ENCODE measurements at regions not wholly inside any gene's neighbourhood (a gene's known extent, or its start where the extent isn't known, plus 50 kb on each side); places are given as distances from the start of the nearest gene placed in this dataset.

DNA sequence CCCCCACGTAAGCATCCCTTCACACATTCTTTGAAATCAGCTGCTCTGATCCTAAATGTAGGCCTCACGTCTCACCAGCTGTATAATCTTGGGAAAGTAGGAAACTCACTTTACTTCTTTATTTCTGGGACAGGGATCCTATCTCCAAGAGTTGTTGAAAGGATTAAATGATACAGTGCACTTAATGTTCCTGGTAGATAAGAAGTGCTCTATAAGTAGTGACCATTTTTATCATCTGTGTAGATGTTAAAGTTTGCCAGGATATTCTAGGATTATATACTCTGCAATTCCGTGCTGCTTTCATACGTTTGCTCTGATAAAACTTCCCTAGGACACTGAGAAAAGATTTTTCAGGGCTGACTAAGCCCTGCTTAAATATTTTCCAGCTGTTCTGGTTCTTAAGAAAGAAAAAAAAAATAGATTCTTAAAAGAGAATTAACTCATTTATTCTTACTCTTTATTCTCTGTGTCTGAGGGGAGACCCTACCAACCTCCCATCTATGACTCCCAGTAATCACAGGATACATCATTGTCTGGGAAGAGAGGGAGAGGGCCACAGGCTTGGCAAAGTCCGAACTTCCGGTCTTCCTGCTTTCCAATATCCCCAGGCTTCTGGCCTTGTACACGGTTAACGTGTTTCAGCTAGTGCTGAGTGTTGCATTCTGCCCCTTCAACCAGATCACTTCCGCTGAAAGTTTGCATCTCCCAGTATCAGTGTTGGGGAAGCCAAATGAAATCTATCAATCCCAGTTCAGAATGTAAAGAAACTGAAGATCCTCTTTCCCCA, 269.2 kb downstream of the TRIML1 start:
- no peaks in the 10 kb centered on the region for H3K27me3 ChIP-seq (ENCODE audit: control insufficient read depth in 2 of 2, insufficient read depth in 2 of 2, low read length in 2 of 2)
- H3K27ac Mint-ChIP-seq, result no peak overlapping the region
- ChIA-PET CTCF (no interaction called here), POLR2A (no interaction called here)
- no peaks in the 10 kb centered on the region for H3K36me3 ChIP-seq (ENCODE audit: control insufficient read depth in 2 of 3, insufficient read depth in 3 of 3, low read length in 3 of 3)
- H3K27me3 Mint-ChIP-seq, result no peaks in the 10 kb centered on the region
- peaks cover 0 to 27% (median 10%) of the 10 kb centered on the region in 11 donors for H3K9me3 Mint-ChIP-seq
- intact Hi-C loops (cut with micrococcal nuclease), result no loop called here
- peaks cover 0 to 3% (median 0%) of the 10 kb centered on the region in 3 experiments for H3K9me3 ChIP-seq (ENCODE audit: control insufficient read depth in 2 of 3, low read length in 3 of 3)
- H3K4me1 ChIP-seq (ENCODE audit: control insufficient read depth in 2 of 2, insufficient read depth in 2 of 2, low read length in 2 of 2), result no peaks in the 10 kb centered on the region
- ATAC-seq (no peak), DNase-seq (no peak)
- H3K36me3 Mint-ChIP-seq, result peaks cover 0 to 3% (median 0%) of the 10 kb centered on the region in 5 donors
- H3K4me3 ChIP-seq (ENCODE audit: low read length), result no peak overlapping the region
- no peak overlapping the region for H3K27ac ChIP-seq (ENCODE audit: low read depth, low read length)
- no peak overlapping the region for H3K4me3 Mint-ChIP-seq
- H3K4me1 Mint-ChIP-seq, result no peaks in the 10 kb centered on the region

DNA sequence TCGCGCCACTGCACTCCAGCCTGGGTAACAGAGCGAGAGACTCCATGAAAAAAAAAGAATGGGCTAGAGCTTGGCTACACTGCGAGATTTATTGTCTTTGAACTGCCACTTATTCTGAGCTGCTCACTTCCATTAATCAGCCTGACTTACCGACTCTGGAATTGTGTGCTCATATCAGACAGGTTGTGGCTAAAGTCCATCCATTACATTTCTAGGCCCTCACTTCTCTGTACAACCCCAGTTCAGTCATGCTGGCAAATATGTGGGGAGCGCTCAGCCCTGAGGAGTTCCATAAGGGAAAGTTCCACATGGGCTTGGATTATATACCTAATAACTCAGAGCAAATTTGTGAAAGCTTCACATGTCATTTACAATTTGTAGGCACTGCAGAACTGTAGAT, 270.6 kb downstream of the TRIML1 start:
- Histone ChIP-seq H3K36me3 (ENCODE audit: control insufficient read depth in 2 of 3, insufficient read depth in 3 of 3, low read length in 3 of 3) (no peaks in the 10 kb centered on the region), H3K9me3 (ENCODE audit: control insufficient read depth in 2 of 3, low read length in 3 of 3) (peaks cover 0 to 3% (median 3%) of the 10 kb centered on the region in 3 experiments), H3K4me3 (ENCODE audit: low read length) (no peak overlapping the region), H3K4me1 (ENCODE audit: control insufficient read depth in 2 of 2, insufficient read depth in 2 of 2, low read length in 2 of 2) (no peaks in the 10 kb centered on the region), H3K27ac (ENCODE audit: low read depth, low read length) (no peak overlapping the region), H3K27me3 (ENCODE audit: control insufficient read depth in 2 of 2, insufficient read depth in 2 of 2, low read length in 2 of 2) (no peaks in the 10 kb centered on the region)
- ChIA-PET POLR2A (no interaction called here), CTCF (no interaction called here)
- ATAC-seq (no peak), DNase-seq (no peak)
- no peak overlapping the region for H3K27ac Mint-ChIP-seq
- H3K36me3 Mint-ChIP-seq, result peaks cover 0 to 3% (median 0%) of the 10 kb centered on the region in 5 donors
- no peak overlapping the region for H3K4me3 Mint-ChIP-seq
- H3K9me3 Mint-ChIP-seq, result peaks cover 0 to 30% (median 7%) of the 10 kb centered on the region in 11 donors
- H3K4me1 Mint-ChIP-seq, result no peaks in the 10 kb centered on the region
- H3K27me3 Mint-ChIP-seq, result no peaks in the 10 kb centered on the region
- intact Hi-C loops (cut with micrococcal nuclease), result no loop called here

DNA sequence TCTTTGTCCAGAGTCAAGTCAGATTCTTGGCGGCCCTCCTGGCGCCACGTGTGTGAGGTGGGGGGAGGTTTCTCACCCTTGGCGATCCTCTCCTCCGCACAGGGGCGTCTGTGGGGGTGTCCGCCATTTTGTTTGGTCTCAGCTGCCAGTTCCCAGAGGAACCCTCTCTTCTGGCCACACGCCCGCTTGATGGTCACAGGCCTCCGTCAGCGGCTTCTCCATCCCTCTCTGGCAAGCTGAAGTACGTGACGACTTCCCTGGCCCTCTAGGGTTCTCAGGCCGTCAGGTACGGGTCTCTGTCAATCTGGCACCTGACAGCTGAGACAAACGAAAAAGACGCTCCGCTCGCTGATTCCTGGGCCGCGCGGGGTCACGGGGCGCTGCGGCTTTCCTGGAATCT, 272.6 kb downstream of the TRIML1 start:
- Mint-ChIP-seq H3K4me1 (no peaks in the 10 kb centered on the region), H3K4me3 (no peak overlapping the region), H3K36me3 (peaks cover 0 to 3% (median 0%) of the 10 kb centered on the region in 5 donors), H3K9me3 (peaks cover 3 to 32% (median 9%) of the 10 kb centered on the region in 11 donors), H3K27ac (no peak overlapping the region), H3K27me3 (peaks cover 0 to 4% (median 0%) of the 10 kb centered on the region in 5 donors)
- ATAC-seq (no peak), DNase-seq (no peak)
- no peak overlapping the region for H3K27ac ChIP-seq (ENCODE audit: low read depth, low read length)
- H3K9me3 ChIP-seq (ENCODE audit: control insufficient read depth in 2 of 3, low read length in 3 of 3), result peaks cover 0 to 3% (median 3%) of the 10 kb centered on the region in 3 experiments
- ChIA-PET CTCF (no interaction called here), POLR2A (no interaction called here)
- no peaks in the 10 kb centered on the region for H3K27me3 ChIP-seq (ENCODE audit: control insufficient read depth in 2 of 2, insufficient read depth in 2 of 2, low read length in 2 of 2)
- intact Hi-C loops (cut with micrococcal nuclease), result no loop called here
- H3K4me1 ChIP-seq (ENCODE audit: control insufficient read depth in 2 of 2, insufficient read depth in 2 of 2, low read length in 2 of 2), result no peaks in the 10 kb centered on the region
- no peaks in the 10 kb centered on the region for H3K36me3 ChIP-seq (ENCODE audit: control insufficient read depth in 2 of 3, insufficient read depth in 3 of 3, low read length in 3 of 3)
- no peak overlapping the region for H3K4me3 ChIP-seq (ENCODE audit: low read length)

DNA sequence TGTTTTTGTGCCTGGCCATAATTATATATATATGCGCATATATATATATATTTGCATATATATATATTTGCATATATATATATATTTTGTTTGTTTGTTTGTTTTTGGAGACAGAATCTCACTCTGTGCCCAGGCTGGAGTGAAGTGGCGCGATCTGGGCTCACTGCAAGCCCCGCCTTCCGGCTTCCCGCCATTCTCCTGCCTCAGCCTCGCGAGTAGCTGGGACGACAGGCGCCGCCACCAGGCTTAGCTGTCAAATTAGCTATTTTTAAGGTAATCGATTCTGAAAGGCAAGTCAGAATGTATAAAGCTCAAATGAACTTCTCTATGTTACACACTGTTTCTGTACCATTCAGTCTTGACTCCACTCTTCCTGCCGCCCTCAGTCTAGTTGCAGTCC, 273.3 kb downstream of the TRIML1 start:
- H3K36me3 Mint-ChIP-seq, result peaks cover 0 to 3% (median 0%) of the 10 kb centered on the region in 5 donors
- CTCF ChIA-PET, result no interaction called here
- Histone ChIP-seq H3K27me3 (ENCODE audit: control insufficient read depth in 2 of 2, insufficient read depth in 2 of 2, low read length in 2 of 2) (no peaks in the 10 kb centered on the region), H3K4me3 (ENCODE audit: low read length) (no peak overlapping the region), H3K4me1 (ENCODE audit: control insufficient read depth in 2 of 2, insufficient read depth in 2 of 2, low read length in 2 of 2) (no peaks in the 10 kb centered on the region), H3K36me3 (ENCODE audit: control insufficient read depth in 2 of 3, insufficient read depth in 3 of 3, low read length in 3 of 3) (no peaks in the 10 kb centered on the region), H3K9me3 (ENCODE audit: control insufficient read depth in 2 of 3, low read length in 3 of 3) (peaks cover 0 to 3% (median 3%) of the 10 kb centered on the region in 3 experiments), H3K27ac (ENCODE audit: low read depth, low read length) (no peak overlapping the region)
- H3K4me3 Mint-ChIP-seq, result no peak overlapping the region
- H3K27me3 Mint-ChIP-seq, result peaks cover 0 to 4% (median 0%) of the 10 kb centered on the region in 5 donors
- ATAC-seq, result no peak
- no peak for DNase-seq
- H3K4me1 Mint-ChIP-seq, result no peaks in the 10 kb centered on the region
- H3K9me3 Mint-ChIP-seq, result peaks cover 4 to 32% (median 9%) of the 10 kb centered on the region in 11 donors
- POLR2A ChIA-PET, result no interaction called here
- intact Hi-C loops (cut with micrococcal nuclease), result no loop called here
- H3K27ac Mint-ChIP-seq, result no peak overlapping the region

DNA sequence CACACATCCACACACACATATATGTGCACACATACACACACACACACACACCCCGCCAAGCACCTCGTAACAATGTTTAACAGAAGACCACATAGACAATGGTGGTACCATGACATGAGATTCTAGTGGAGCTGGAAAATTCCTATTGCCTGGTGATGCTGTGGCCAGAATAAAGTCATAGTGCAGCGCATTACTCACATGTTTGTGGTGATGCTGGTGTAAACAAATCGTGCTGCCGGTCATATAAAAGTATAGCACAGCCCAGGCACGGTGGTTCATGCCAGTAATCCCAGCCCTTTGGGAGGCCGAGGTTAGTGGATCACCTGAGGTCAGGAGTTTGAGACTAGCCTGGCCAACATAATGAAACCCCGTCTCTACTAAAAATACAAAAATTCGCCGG, 275.2 kb downstream of the TRIML1 start:
- Histone ChIP-seq H3K27ac (ENCODE audit: low read depth, low read length) (no peak overlapping the region), H3K4me3 (ENCODE audit: low read length) (no peak overlapping the region), H3K27me3 (ENCODE audit: control insufficient read depth in 2 of 2, insufficient read depth in 2 of 2, low read length in 2 of 2) (no peaks in the 10 kb centered on the region), H3K9me3 (ENCODE audit: control insufficient read depth in 2 of 3, low read length in 3 of 3) (peaks cover 0 to 3% (median 3%) of the 10 kb centered on the region in 3 experiments), H3K36me3 (ENCODE audit: control insufficient read depth in 2 of 3, insufficient read depth in 3 of 3, low read length in 3 of 3) (no peaks in the 10 kb centered on the region), H3K4me1 (ENCODE audit: control insufficient read depth in 2 of 2, insufficient read depth in 2 of 2, low read length in 2 of 2) (no peaks in the 10 kb centered on the region)
- Mint-ChIP-seq H3K36me3 (no peaks in the 10 kb centered on the region), H3K27me3 (peaks cover 0 to 4% (median 0%) of the 10 kb centered on the region in 5 donors), H3K4me3 (no peak overlapping the region), H3K9me3 (peaks cover 4 to 24% (median 9%) of the 10 kb centered on the region in 11 donors), H3K4me1 (no peaks in the 10 kb centered on the region), H3K27ac (no peak overlapping the region)
- CTCF ChIA-PET, result no interaction called here
- intact Hi-C loops (cut with micrococcal nuclease), result no loop called here
- no peak for DNase-seq
- ATAC-seq, result no peak
- POLR2A ChIA-PET, result no interaction called here

DNA sequence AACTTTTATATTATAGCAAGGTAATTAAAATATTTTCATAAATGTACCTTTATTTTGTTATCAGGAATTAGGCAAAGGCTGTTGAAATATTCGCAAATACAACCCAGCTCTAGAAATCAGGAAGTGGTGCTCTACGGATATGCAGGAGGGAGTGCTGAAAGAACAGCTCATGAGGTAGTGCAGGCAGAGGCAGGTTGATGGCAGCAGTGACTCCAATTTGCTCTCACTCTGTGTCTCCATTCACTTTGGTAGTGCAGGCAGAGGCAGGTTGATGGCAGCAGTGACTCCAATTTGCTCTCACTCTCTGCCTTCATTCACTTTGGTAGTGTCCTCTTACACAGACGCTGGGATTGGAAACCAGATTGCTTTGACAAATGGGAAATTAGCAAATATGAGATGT, 277.9 kb downstream of the TRIML1 start:
- POLR2A ChIA-PET, result no interaction called here
- CTCF ChIA-PET, result no interaction called here
- no peaks in the 10 kb centered on the region for H3K36me3 Mint-ChIP-seq
- Histone ChIP-seq H3K27me3 (ENCODE audit: control insufficient read depth in 2 of 2, insufficient read depth in 2 of 2, low read length in 2 of 2) (no peaks in the 10 kb centered on the region), H3K27ac (ENCODE audit: low read depth, low read length) (no peak overlapping the region), H3K4me1 (ENCODE audit: control insufficient read depth in 2 of 2, insufficient read depth in 2 of 2, low read length in 2 of 2) (no peaks in the 10 kb centered on the region), H3K36me3 (ENCODE audit: control insufficient read depth in 2 of 3, insufficient read depth in 3 of 3, low read length in 3 of 3) (no peaks in the 10 kb centered on the region), H3K4me3 (ENCODE audit: low read length) (no peak overlapping the region), H3K9me3 (ENCODE audit: control insufficient read depth in 2 of 3, low read length in 3 of 3) (peaks cover 0 to 3% (median 0%) of the 10 kb centered on the region in 3 experiments)
- peaks cover 4 to 20% (median 8%) of the 10 kb centered on the region in 11 donors for H3K9me3 Mint-ChIP-seq
- ATAC-seq (no peak), DNase-seq (no peak)
- H3K27me3 Mint-ChIP-seq, result peaks cover 0 to 4% (median 0%) of the 10 kb centered on the region in 5 donors
- H3K4me1 Mint-ChIP-seq, result no peaks in the 10 kb centered on the region
- intact Hi-C loops (cut with micrococcal nuclease), result no loop called here
- H3K27ac Mint-ChIP-seq, result no peak overlapping the region
- H3K4me3 Mint-ChIP-seq, result no peak overlapping the region

DNA sequence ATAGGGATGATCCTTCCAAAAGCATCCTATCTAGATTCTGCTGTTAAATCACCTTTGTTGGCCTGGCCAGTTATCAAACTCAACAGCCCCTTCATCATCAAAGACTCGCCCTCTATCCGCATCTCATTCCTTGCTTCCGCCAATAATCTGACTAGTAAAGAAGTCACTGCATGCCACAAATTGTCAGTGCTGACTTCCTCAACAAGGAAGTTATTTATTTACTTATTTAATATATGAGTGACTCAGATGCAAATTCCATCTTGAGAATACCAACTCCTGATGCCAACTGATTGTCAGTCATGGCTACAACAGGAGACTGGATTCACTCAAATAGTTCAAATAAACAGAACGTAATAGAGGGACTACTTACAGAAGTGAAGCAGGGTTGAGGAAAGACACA, 283.8 kb downstream of the TRIML1 start:
- ATAC-seq, result no peak
- Mint-ChIP-seq H3K27ac (no peak overlapping the region), H3K9me3 (peaks cover 0 to 10% (median 4%) of the 10 kb centered on the region in 11 donors), H3K4me1 (no peaks in the 10 kb centered on the region), H3K4me3 (no peak overlapping the region), H3K27me3 (no peaks in the 10 kb centered on the region), H3K36me3 (no peaks in the 10 kb centered on the region)
- intact Hi-C loops (cut with micrococcal nuclease), result no loop called here
- no peak overlapping the region for H3K27ac ChIP-seq (ENCODE audit: low read depth, low read length)
- H3K4me3 ChIP-seq (ENCODE audit: low read length), result no peak overlapping the region
- POLR2A ChIA-PET, result no interaction called here
- H3K36me3 ChIP-seq (ENCODE audit: control insufficient read depth in 2 of 3, insufficient read depth in 3 of 3, low read length in 3 of 3), result no peaks in the 10 kb centered on the region
- H3K9me3 ChIP-seq (ENCODE audit: control insufficient read depth in 2 of 3, low read length in 3 of 3), result no peaks in the 10 kb centered on the region
- no peak for DNase-seq
- H3K4me1 ChIP-seq (ENCODE audit: control insufficient read depth in 2 of 2, insufficient read depth in 2 of 2, low read length in 2 of 2), result no peaks in the 10 kb centered on the region
- H3K27me3 ChIP-seq (ENCODE audit: control insufficient read depth in 2 of 2, insufficient read depth in 2 of 2, low read length in 2 of 2), result no peaks in the 10 kb centered on the region
- CTCF ChIA-PET, result no interaction called here
